Erythroblast (primary cell): ENCODE measurements at regions not wholly inside any gene's neighbourhood (a gene's known extent, or its start where the extent isn't known, plus 50 kb on each side); places are given as distances from the start of the nearest gene placed in this dataset.
"Not testable (repeated sequence)": the region's sequence is repeated elsewhere in the genome, so short reads cannot be mapped to it uniquely, and the experiment has no call there.

Source experiments
- DNase-seq, 2 experiments: peaks; one replicate each; lab custom pipeline; 2025; lab: John Stamatoyannopoulos, UW
- GATA1 ChIP-seq: IDR thresholded peaks from 2 replicates; pipeline ENCODE4 v1.6.1; 2011; ENCODE audit warnings: low read depth, mild to moderate bottlenecking, control low read depth, low read length, moderate library complexity
- POLR2A ChIP-seq: IDR thresholded peaks from 2 replicates; pipeline ENCODE4 v1.6.1; 2011; ENCODE audit warnings: mild to moderate bottlenecking, low read length

GRCh38 chr16:25544294-25544693, 147.5 kb upstream of the HS3ST4 start:
- TF ChIP-seq GATA1, result no peak
- no peak for TF ChIP-seq POLR2A
- DNase-seq, result no peak

GRCh38 chr16:25542306-25542705, 149.5 kb upstream of the HS3ST4 start:
- TF ChIP-seq POLR2A (no peak), GATA1 (no peak)

GRCh38 chr16:25539767-25540166, 152.0 kb upstream of the HS3ST4 start:
- DNase-seq, result not testable (repeated sequence)

More at GRCh38 chr16:25542306-25542705, 149.5 kb upstream of the HS3ST4 start:
- no peak for DNase-seq

- TF ChIP-seq GATA1 (no peak), POLR2A (no peak)
- no peak for DNase-seq
Measured at GRCh38 chr16:25523183-25523582, 168.6 kb upstream of the HS3ST4 start.

- TF ChIP-seq POLR2A (no peak), GATA1 (no peak)
- DNase-seq, result no peak
Measured at GRCh38 chr16:25512041-25512440, 179.7 kb upstream of the HS3ST4 start.

GRCh38 chr16:25509456-25509855, 182.3 kb upstream of the HS3ST4 start:
- no peak for TF ChIP-seq GATA1
- no peak for TF ChIP-seq POLR2A
- DNase-seq, result no peak

GRCh38 chr16:25501530-25502255, 190.1 kb upstream of the HS3ST4 start:
- DNase-seq, result no peak
- TF ChIP-seq POLR2A (no peak), GATA1 (no peak)

- TF ChIP-seq POLR2A (no peak), GATA1 (no peak)
- DNase-seq, result no peak
Measured at GRCh38 chr16:25494292-25494691, 197.5 kb upstream of the HS3ST4 start.

- TF ChIP-seq GATA1 (no peak), POLR2A (no peak)
- no peak for DNase-seq
Measured at GRCh38 chr16:25493136-25493811, 198.5 kb upstream of the HS3ST4 start.

GRCh38 chr16:25488435-25488834, 203.3 kb upstream of the HS3ST4 start:
- TF ChIP-seq GATA1 (no peak), POLR2A (no peak)
- no peak for DNase-seq

- TF ChIP-seq POLR2A, result no peak
- no peak for TF ChIP-seq GATA1
- no peak for DNase-seq
Measured at GRCh38 chr16:25487888-25488287, 203.9 kb upstream of the HS3ST4 start.

- DNase-seq, result no peak
Measured at GRCh38 chr16:25481636-25482035, 210.1 kb upstream of the HS3ST4 start.

GRCh38 chr16:25478476-25478875, 213.3 kb upstream of the HS3ST4 start:
- DNase-seq, result no peak
- TF ChIP-seq POLR2A (no peak), GATA1 (no peak)

More at GRCh38 chr16:25481636-25482035, 210.1 kb upstream of the HS3ST4 start:
- TF ChIP-seq POLR2A (no peak), GATA1 (no peak)

GRCh38 chr16:25464058-25464457, 206.4 kb upstream of the ZKSCAN2 start:
- no peak for DNase-seq
- TF ChIP-seq POLR2A, result no peak
- TF ChIP-seq GATA1, result no peak

- no peak for DNase-seq
- TF ChIP-seq GATA1 (no peak), POLR2A (no peak)
Measured at GRCh38 chr16:25449802-25450201, 192.2 kb upstream of the ZKSCAN2 start.
